MG63 (cell line): ENCODE measurements at regions not wholly inside any gene's neighbourhood (a gene's known extent, or its start where the extent isn't known, plus 50 kb on each side); places are given as distances from the start of the nearest gene placed in this dataset.
"Not testable (repeated sequence)": the region's sequence is repeated elsewhere in the genome, so short reads cannot be mapped to it uniquely, and the experiment has no call there.

ENCODE experiments used
- DNase-seq: peaks from one replicate; pipeline ENCODE4 v3.0.0-alpha.2; 2020
- H3K27me3 ChIP-seq: fragments of 250-450 bp; sonication (Bioruptor Pico); 2 replicates; pipeline ENCODE4 v1.5.1; 2020; ENCODE audit warnings: mild to moderate bottlenecking, moderate library complexity
- H3K36me3 ChIP-seq: fragments of 250-450 bp; sonication (Bioruptor Pico); 2 replicates; pipeline ENCODE4 v1.5.1; 2020; ENCODE audit warnings: mild to moderate bottlenecking, moderate library complexity
- H3K4me3 ChIP-seq: fragments of 250-450 bp; sonication (Bioruptor Pico); 2 replicates; pipeline ENCODE4 v1.5.1; 2020; ENCODE audit warnings: mild to moderate bottlenecking, moderate library complexity
- H3K9me3 ChIP-seq: fragments of 250-450 bp; sonication (Bioruptor Pico); 2 replicates; pipeline ENCODE4 v1.5.1; 2020; ENCODE audit warnings: mild to moderate bottlenecking, moderate library complexity

DNA sequence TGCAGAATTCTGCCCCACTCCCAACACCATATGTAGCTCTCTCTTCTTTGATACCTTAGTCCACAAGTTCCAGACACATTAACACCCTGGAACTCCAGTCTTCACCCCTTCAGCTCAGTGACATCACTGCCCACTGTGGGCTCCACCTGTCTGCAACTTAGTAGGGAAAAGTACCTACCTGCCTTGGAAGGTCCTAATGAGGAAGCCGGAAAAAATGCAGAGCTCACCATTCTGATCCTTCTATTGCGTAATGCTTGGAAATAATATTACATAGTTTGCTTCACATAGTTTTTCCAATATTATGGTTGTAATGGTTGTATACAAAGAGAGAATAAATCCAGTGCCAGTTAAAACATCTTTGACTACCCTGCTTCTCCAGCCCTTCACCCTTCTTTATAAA, 738.4 kb downstream of the RNF144A start:
- no peak for DNase-seq
- peaks cover 4% of the 10 kb centered on the region; the same call in 1 of the 2 replicates for H3K9me3 ChIP-seq
- no peak overlapping the region for H3K4me3 ChIP-seq
- no peaks in the 10 kb centered on the region for H3K36me3 ChIP-seq
- no peaks in the 10 kb centered on the region for H3K27me3 ChIP-seq

- not testable (repeated sequence) for H3K4me3 ChIP-seq, H3K9me3 ChIP-seq, H3K36me3 ChIP-seq, H3K27me3 ChIP-seq
- peak; percentile 24 for DNase-seq
These were observed 740.3 kb downstream of the RNF144A start for GRCh38 chr2:7657526-7657925.

DNA sequence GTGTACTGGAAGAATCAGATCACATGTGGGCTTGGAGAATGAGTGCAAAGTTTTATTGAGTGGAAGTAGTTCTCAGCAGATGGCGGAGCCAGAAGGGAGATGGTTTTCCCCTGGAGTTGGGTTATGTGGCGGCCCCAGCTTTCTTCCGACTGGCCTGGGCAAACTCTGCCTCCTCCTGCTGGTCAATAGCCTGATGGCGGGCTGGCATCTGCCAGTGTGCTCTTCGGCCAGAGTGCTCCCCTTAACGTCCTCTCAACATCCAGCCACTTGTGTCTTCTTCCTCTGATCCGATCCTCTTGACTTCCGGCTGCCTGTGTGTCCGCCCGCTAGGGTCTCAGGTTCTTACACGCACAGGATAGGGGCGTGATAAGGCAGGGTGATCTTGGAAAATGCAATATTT, 741.3 kb downstream of the RNF144A start:
- H3K9me3 ChIP-seq, result peaks cover 3% of the 10 kb centered on the region; the same call in 1 of the 2 replicates
- H3K27me3 ChIP-seq, result no peaks in the 10 kb centered on the region
- H3K36me3 ChIP-seq, result no peaks in the 10 kb centered on the region
- no peak for DNase-seq
- H3K4me3 ChIP-seq, result no peak overlapping the region

GRCh38 chr2:7660816-7661215, 743.6 kb downstream of the RNF144A start:
- no peak for DNase-seq
- Histone ChIP-seq H3K27me3 (no peaks in the 10 kb centered on the region), H3K4me3 (no peak overlapping the region), H3K36me3 (no peaks in the 10 kb centered on the region), H3K9me3 (no peaks in the 10 kb centered on the region)

DNA sequence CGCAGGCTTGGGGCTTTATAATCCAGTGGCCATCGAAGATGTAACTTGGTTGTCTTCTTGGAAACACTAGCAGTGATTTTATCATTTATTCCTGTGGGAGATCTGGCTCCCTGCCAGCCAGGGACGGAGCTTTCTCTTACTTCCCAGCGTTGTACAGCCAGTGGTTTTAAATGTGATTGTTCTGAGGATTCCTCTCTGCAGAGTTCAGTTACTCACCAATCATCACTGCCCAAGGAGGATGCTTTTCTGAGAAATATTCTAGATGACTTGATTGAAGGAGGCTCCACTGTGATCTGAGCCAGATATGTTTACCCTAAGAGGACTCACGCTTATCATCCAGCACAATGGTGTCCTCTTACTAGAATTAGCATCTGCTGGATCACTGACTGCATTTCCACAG, 744.3 kb downstream of the RNF144A start:
- Histone ChIP-seq H3K27me3 (no peaks in the 10 kb centered on the region), H3K36me3 (no peaks in the 10 kb centered on the region), H3K9me3 (no peaks in the 10 kb centered on the region), H3K4me3 (no peak overlapping the region)
- DNase-seq, result no peak

DNA sequence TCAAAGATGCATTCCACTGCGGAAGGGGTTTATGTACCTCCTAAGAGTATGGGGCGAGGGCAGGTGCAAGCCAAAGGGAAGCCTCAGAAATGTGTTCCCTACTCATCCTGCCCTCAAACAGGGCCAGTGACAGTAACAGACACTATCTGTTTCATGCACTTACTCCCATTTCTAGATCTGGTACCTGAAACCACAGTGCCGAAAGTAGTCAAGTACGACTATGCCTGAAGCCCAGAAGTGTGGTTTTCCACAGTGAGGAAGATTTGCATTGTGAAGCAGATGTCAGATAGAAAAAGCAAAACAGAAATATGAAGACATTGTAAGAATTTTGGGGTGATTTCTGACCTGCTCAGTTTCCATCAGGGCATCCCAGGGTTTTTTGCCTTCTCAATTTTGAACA, 748.7 kb downstream of the RNF144A start:
- DNase-seq, result no peak
- Histone ChIP-seq H3K9me3 (no peaks in the 10 kb centered on the region), H3K36me3 (no peaks in the 10 kb centered on the region), H3K27me3 (no peaks in the 10 kb centered on the region), H3K4me3 (no peak overlapping the region)

- DNase-seq, result no peak
- Histone ChIP-seq H3K27me3 (no peaks in the 10 kb centered on the region), H3K36me3 (no peaks in the 10 kb centered on the region), H3K9me3 (no peaks in the 10 kb centered on the region), H3K4me3 (no peak overlapping the region)
These were observed 749.5 kb downstream of the RNF144A start for GRCh38 chr2:7666596-7667259.

DNA sequence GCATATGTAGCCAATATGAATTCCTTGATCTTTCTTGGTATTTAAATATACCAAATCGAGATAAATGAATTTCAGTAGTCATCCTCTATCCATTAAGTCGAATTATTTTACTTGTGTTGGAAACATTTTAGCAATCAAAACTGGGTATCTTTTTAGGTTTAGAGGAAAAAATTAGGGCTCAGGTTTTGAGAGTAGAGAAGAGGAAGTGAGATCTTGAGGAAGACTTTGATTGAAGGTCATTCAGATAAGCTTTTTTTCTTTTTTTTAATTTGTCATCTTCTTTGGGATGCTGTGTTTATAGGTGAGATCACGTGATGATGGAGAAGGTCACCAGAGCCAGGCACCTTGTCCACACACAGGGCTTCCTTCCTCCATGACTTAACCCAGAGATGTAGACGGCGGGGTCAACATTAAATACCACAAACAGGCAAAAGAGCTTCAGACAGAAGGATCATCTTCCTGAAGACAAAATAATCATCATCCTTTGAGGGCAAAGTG, 750.1 kb downstream of the RNF144A start:
- H3K36me3 ChIP-seq, result no peaks in the 10 kb centered on the region
- no peaks in the 10 kb centered on the region for H3K27me3 ChIP-seq
- DNase-seq, result no peak

GRCh38 chr2:7670905-7671641, 753.9 kb downstream of the RNF144A start:
- H3K4me3 ChIP-seq, result no peak overlapping the region
- no peaks in the 10 kb centered on the region for H3K27me3 ChIP-seq
- no peaks in the 10 kb centered on the region; the same call in 1 of the 2 replicates for H3K9me3 ChIP-seq
- no peak for DNase-seq
- H3K36me3 ChIP-seq, result no peaks in the 10 kb centered on the region

More for the DNA sequence above, 750.1 kb downstream of the RNF144A start:
- no peak overlapping the region for H3K4me3 ChIP-seq
- no peaks in the 10 kb centered on the region for H3K9me3 ChIP-seq

GRCh38 chr2:7672027-7672684, 754.9 kb downstream of the RNF144A start:
- Histone ChIP-seq H3K4me3 (no peak overlapping the region), H3K36me3 (no peaks in the 10 kb centered on the region), H3K27me3 (no peaks in the 10 kb centered on the region), H3K9me3 (no peaks in the 10 kb centered on the region; the same call in 1 of the 2 replicates)
- no peak for DNase-seq

DNA sequence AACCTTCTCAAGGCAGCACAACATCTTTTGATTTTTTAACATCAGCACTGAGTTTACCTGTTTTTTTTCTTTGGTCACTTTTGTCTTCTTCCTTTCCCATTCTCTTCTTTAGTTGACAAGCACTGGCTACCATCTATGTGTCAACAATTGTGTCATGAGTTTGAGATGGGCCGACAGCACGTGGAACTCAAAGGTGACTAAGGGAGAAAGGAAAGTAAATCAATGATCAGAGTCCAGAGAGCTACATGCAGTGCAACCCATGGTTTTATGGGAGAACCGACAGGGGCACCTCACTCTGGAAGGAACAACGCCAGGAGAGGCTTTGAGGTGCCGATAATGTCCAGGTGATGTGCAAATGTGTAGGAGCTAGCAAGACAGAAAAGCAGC, 755.5 kb downstream of the RNF144A start:
- no peaks in the 10 kb centered on the region; the same call in 1 of the 2 replicates for H3K9me3 ChIP-seq
- H3K4me3 ChIP-seq, result no peak overlapping the region
- DNase-seq, result no peak
- no peaks in the 10 kb centered on the region for H3K27me3 ChIP-seq
- no peaks in the 10 kb centered on the region for H3K36me3 ChIP-seq

DNA sequence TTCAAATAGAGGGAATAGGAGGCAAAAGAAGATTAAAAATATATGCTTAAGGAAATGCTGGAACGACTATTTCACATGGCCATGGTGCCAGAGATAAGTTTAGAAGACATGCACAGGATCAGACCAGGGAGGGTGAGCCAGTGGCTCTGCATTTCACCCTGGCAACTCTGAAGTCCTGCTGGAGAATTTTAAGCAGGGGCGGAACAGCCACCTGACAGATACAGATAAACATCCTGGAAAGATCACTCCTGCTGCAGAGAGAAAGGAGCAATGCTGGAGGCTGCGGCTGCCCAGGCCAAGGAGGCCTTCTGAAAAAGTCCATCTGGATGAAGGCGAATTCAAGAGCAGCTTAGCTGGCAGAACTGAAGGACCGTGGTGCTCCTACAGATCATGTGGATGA, 755.9 kb downstream of the RNF144A start:
- Histone ChIP-seq H3K36me3 (no peaks in the 10 kb centered on the region), H3K27me3 (no peaks in the 10 kb centered on the region), H3K9me3 (no peaks in the 10 kb centered on the region; the same call in 1 of the 2 replicates), H3K4me3 (no peak overlapping the region)
- DNase-seq, result no peak

GRCh38 chr2:7673853-7674252, 756.6 kb downstream of the RNF144A start:
- DNase-seq, result peak; percentile 43
- no peaks in the 10 kb centered on the region for H3K27me3 ChIP-seq
- no peak overlapping the region for H3K4me3 ChIP-seq
- no peaks in the 10 kb centered on the region for H3K36me3 ChIP-seq
- no peaks in the 10 kb centered on the region; the same call in 1 of the 2 replicates for H3K9me3 ChIP-seq

DNA sequence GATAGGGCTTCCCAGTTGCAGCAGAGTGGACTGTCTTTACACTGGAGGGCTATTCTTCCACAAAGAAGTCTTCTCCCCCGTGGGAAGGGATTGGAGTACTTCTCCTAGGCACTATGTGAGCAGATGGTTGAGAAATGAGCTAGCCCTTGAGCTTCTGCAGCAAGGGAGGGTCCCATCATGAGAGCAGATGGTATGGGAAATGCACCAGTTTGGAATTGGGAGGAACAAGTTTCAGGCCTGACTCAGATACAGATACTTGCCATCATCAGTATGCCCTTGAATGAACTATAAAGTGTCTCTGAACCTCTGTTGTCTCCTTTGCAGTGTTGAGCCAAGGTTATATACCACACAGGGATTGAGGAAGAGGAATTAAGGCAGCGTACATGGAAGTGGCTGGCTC, 757.4 kb downstream of the RNF144A start:
- no peak for DNase-seq
- Histone ChIP-seq H3K36me3 (no peaks in the 10 kb centered on the region), H3K27me3 (no peaks in the 10 kb centered on the region), H3K9me3 (no peaks in the 10 kb centered on the region; the same call in 1 of the 2 replicates), H3K4me3 (no peak overlapping the region)

- no peak for DNase-seq
- H3K4me3 ChIP-seq, result no peak overlapping the region
These were observed 759.5 kb downstream of the RNF144A start for GRCh38 chr2:7676714-7677113.

GRCh38 chr2:7681881-7682461, 764.8 kb downstream of the RNF144A start:
- Histone ChIP-seq H3K27me3 (no peaks in the 10 kb centered on the region), H3K9me3 (no peaks in the 10 kb centered on the region), H3K4me3 (no peak overlapping the region), H3K36me3 (no peaks in the 10 kb centered on the region)
- no peak for DNase-seq

More at GRCh38 chr2:7676714-7677113, 759.5 kb downstream of the RNF144A start:
- H3K9me3 ChIP-seq, result no peaks in the 10 kb centered on the region; the same call in 1 of the 2 replicates
- H3K36me3 ChIP-seq, result no peaks in the 10 kb centered on the region
- no peaks in the 10 kb centered on the region for H3K27me3 ChIP-seq

DNA sequence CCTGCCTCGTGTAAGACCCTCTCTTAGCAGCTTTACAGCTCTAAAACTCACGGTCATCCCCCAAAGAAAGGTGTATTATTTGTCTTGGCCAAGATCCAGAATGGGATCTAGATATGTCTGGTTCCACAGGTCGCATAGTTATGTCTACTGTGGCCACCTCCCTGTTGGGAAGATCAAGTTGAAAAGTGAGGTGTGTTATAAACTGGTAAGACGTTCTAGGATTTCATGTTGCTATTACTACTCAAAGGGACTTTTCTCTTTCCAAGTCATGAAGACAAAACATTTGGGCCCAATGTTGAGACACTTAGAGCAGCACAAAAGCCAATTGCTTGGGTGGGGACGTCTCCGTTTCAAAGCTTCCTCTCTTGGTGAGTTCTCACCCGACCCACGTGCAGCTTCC, 766.0 kb downstream of the RNF144A start:
- Histone ChIP-seq H3K27me3 (no peaks in the 10 kb centered on the region), H3K9me3 (no peaks in the 10 kb centered on the region), H3K36me3 (no peaks in the 10 kb centered on the region), H3K4me3 (no peak overlapping the region)
- DNase-seq, result no peak
